LNCaP clone FGC (cell line): ENCODE measurements at regions not wholly inside any gene's neighbourhood (a gene's known extent, or its start where the extent isn't known, plus 50 kb on each side); places are given as distances from the start of the nearest gene placed in this dataset.

Experiments
- DNase-seq: peaks from one replicate; pipeline ENCODE4 v3.0.0-alpha.2; 2011; ENCODE audit warnings: low read depth
- H3K4me3 ChIP-seq: 2 replicates; pipeline ENCODE4 v1.5.1; 2011; ENCODE audit warnings: mild to moderate bottlenecking, low read depth, low read length, control low read depth
- CTCF ChIP-seq: IDR thresholded peaks from 2 replicates; pipeline ENCODE4 v1.5.1; 2012; ENCODE audit warnings: mild to moderate bottlenecking; ENCODE audit not compliant: control insufficient read depth, insufficient read depth; ENCODE audit errors: extremely low read depth

- H3K4me3 ChIP-seq: no peak overlapping the region; the same call in 1 of the 2 replicates
- DNase-seq: peak; percentile 52
- no peak for TF ChIP-seq CTCF
Observed at GRCh38 chr6:1250489-1251197, 61.3 kb upstream of the FOXQ1 start.

GRCh38 chr6:1247894-1248293 is 64.0 kb upstream of the FOXQ1 start:
- TF ChIP-seq CTCF: no peak
- H3K4me3 ChIP-seq: no peak overlapping the region
- DNase-seq: no peak

GRCh38 chr6:1247056-1247455 is 64.8 kb upstream of the FOXQ1 start:
- no peak overlapping the region for H3K4me3 ChIP-seq
- TF ChIP-seq CTCF: no peak
- no peak for DNase-seq

GRCh38 chr6:1244941-1245340 is 67.0 kb upstream of the FOXQ1 start:
- no peak for TF ChIP-seq CTCF
- no peak overlapping the region for H3K4me3 ChIP-seq
- DNase-seq: no peak

GRCh38 chr6:1244278-1244677 is 67.6 kb upstream of the FOXQ1 start:
- no peak overlapping the region for H3K4me3 ChIP-seq
- DNase-seq: no peak
- no peak for TF ChIP-seq CTCF

GRCh38 chr6:1242446-1242845 is 69.5 kb upstream of the FOXQ1 start:
- TF ChIP-seq CTCF: no peak
- H3K4me3 ChIP-seq: no peak overlapping the region
- no peak for DNase-seq

GRCh38 chr6:1242021-1242420 is 69.9 kb upstream of the FOXQ1 start:
- no peak for TF ChIP-seq CTCF
- no peak overlapping the region for H3K4me3 ChIP-seq
- DNase-seq: no peak
